ENCODE measurements at regions not wholly inside any gene's neighbourhood (a gene's known extent, or its start where the extent isn't known, plus 50 kb on each side); places are given as distances from the start of the nearest gene placed in this dataset.

DNA sequence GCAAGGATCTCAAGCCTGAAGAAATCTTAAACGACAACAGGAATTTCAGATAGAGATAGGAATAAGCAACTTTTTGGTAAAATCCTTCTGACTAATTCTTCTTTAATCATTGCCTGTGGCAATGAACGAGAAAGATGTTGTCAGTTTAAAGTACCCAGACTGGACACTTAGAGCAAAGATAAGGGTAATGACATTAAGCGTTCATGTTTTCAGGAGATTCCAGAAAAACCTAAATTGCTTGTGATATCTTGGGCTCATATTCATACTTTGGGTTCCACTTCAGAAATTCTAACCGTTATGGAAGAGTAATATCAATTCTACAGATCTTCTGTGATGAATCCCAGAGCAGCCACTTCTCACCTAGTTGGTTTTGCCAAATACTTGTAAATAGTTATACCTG, 73.7 kb upstream of the RHOJ start:
- TF ChIP-seq CTCF (IDR thresholded peaks at IDR 0.05) (no peak), POLR2A (IDR thresholded peaks at IDR 0.05) (no peak)
